ENCODE measurements at regions not wholly inside any gene's neighbourhood (a gene's known extent, or its start where the extent isn't known, plus 50 kb on each side); places are given as distances from the start of the nearest gene placed in this dataset.

- no peak for DNase-seq
- H3K36me3 ChIP-seq (ENCODE audit: control insufficient read depth in 4 of 4, insufficient read depth in 4 of 4, low read length in 3 of 4), result no peaks in the 10 kb centered on the region
- no peak overlapping the region for H3K27ac ChIP-seq (ENCODE audit: insufficient read depth in 1 of 2, low read depth in 1 of 2, low read length in 2 of 2, poor library complexity in 1 of 2, severe bottlenecking in 2 of 2)
- ChIA-PET POLR2A (no interaction called here), CTCF (no interaction called here)
- no peaks in the 10 kb centered on the region for H3K9me3 ChIP-seq (ENCODE audit: control extremely low read depth in 1 of 5, control insufficient read depth in 4 of 5, insufficient read depth in 2 of 5, low read depth in 1 of 5, low read length in 4 of 5)
- H3K4me1 ChIP-seq (ENCODE audit: control extremely low read depth in 1 of 4, control insufficient read depth in 4 of 4, insufficient read depth in 4 of 4, low read length in 3 of 4), result peaks cover 0 to 10% (median 3%) of the 10 kb centered on the region in 4 experiments
- WGBS (ENCODE audit: insufficient coverage), result 68% methylated on average over 12 of the region's 14 CpGs
- H3K4me3 ChIP-seq (ENCODE audit: control insufficient read depth in 1 of 7, extremely low read depth in 1 of 7, insufficient read depth in 4 of 7, low read depth in 2 of 7, low read length in 6 of 7), result no peak overlapping the region
- H3K27me3 ChIP-seq (replicated peaks in 2 of 5; ENCODE audit: control insufficient read depth in 4 of 5, insufficient read depth in 5 of 5, low read length in 4 of 5), result no peaks in the 10 kb centered on the region
Measured at GRCh38 chr9:134515026-134515821, 126.4 kb upstream of the COL5A1 start.

GRCh38 chr9:134516464-134516863 lies 125.1 kb upstream of the COL5A1 start:
- DNase-seq, result no peak
- Histone ChIP-seq H3K27me3 (replicated peaks in 2 of 5; ENCODE audit: control insufficient read depth in 4 of 5, insufficient read depth in 5 of 5, low read length in 4 of 5) (no peaks in the 10 kb centered on the region), H3K4me3 (ENCODE audit: control insufficient read depth in 1 of 7, extremely low read depth in 1 of 7, insufficient read depth in 4 of 7, low read depth in 2 of 7, low read length in 6 of 7) (no peak overlapping the region), H3K4me1 (ENCODE audit: control extremely low read depth in 1 of 4, control insufficient read depth in 4 of 4, insufficient read depth in 4 of 4, low read length in 3 of 4) (peaks cover 0 to 9% (median 2%) of the 10 kb centered on the region in 4 experiments), H3K27ac (ENCODE audit: insufficient read depth in 1 of 2, low read depth in 1 of 2, low read length in 2 of 2, poor library complexity in 1 of 2, severe bottlenecking in 2 of 2) (no peak overlapping the region), H3K36me3 (ENCODE audit: control insufficient read depth in 4 of 4, insufficient read depth in 4 of 4, low read length in 3 of 4) (no peaks in the 10 kb centered on the region), H3K9me3 (ENCODE audit: control extremely low read depth in 1 of 5, control insufficient read depth in 4 of 5, insufficient read depth in 2 of 5, low read depth in 1 of 5, low read length in 4 of 5) (peaks cover 0 to 3% (median 0%) of the 10 kb centered on the region in 5 experiments)
- POLR2A ChIA-PET, result no interaction called here
- CTCF ChIA-PET, result no interaction called here
- WGBS (ENCODE audit: insufficient coverage), result 93% methylated on average over 5 of the region's 5 CpGs

GRCh38 chr9:134517069-134517680 lies 124.4 kb upstream of the COL5A1 start:
- Histone ChIP-seq H3K27ac (ENCODE audit: insufficient read depth in 1 of 2, low read depth in 1 of 2, low read length in 2 of 2, poor library complexity in 1 of 2, severe bottlenecking in 2 of 2) (no peak overlapping the region), H3K9me3 (ENCODE audit: control extremely low read depth in 1 of 5, control insufficient read depth in 4 of 5, insufficient read depth in 2 of 5, low read depth in 1 of 5, low read length in 4 of 5) (peaks cover 0 to 3% (median 0%) of the 10 kb centered on the region in 5 experiments), H3K4me3 (ENCODE audit: control insufficient read depth in 1 of 7, extremely low read depth in 1 of 7, insufficient read depth in 4 of 7, low read depth in 2 of 7, low read length in 6 of 7) (no peak overlapping the region), H3K4me1 (ENCODE audit: control extremely low read depth in 1 of 4, control insufficient read depth in 4 of 4, insufficient read depth in 4 of 4, low read length in 3 of 4) (peaks cover 0 to 10% (median 4%) of the 10 kb centered on the region in 4 experiments), H3K36me3 (ENCODE audit: control insufficient read depth in 4 of 4, insufficient read depth in 4 of 4, low read length in 3 of 4) (no peaks in the 10 kb centered on the region), H3K27me3 (replicated peaks in 2 of 5; ENCODE audit: control insufficient read depth in 4 of 5, insufficient read depth in 5 of 5, low read length in 4 of 5) (no peaks in the 10 kb centered on the region)
- no peak for DNase-seq
- ChIA-PET CTCF (no interaction called here), POLR2A (no interaction called here)
- 99% methylated on average over 16 of the region's 18 CpGs for whole genome bisulfite sequencing (ENCODE audit: insufficient coverage)

GRCh38 chr9:134518004-134518606 lies 123.5 kb upstream of the COL5A1 start:
- H3K9me3 ChIP-seq (ENCODE audit: control extremely low read depth in 1 of 5, control insufficient read depth in 4 of 5, insufficient read depth in 2 of 5, low read depth in 1 of 5, low read length in 4 of 5), result peaks cover 0 to 3% (median 0%) of the 10 kb centered on the region in 5 experiments
- H3K36me3 ChIP-seq (ENCODE audit: control insufficient read depth in 4 of 4, insufficient read depth in 4 of 4, low read length in 3 of 4), result no peaks in the 10 kb centered on the region
- no peak for DNase-seq
- peaks cover 0 to 11% (median 4%) of the 10 kb centered on the region in 4 experiments for H3K4me1 ChIP-seq (ENCODE audit: control extremely low read depth in 1 of 4, control insufficient read depth in 4 of 4, insufficient read depth in 4 of 4, low read length in 3 of 4)
- POLR2A ChIA-PET, result no interaction called here
- no peak overlapping the region for H3K27ac ChIP-seq (ENCODE audit: insufficient read depth in 1 of 2, low read depth in 1 of 2, low read length in 2 of 2, poor library complexity in 1 of 2, severe bottlenecking in 2 of 2)
- H3K27me3 ChIP-seq (replicated peaks in 2 of 5; ENCODE audit: control insufficient read depth in 4 of 5, insufficient read depth in 5 of 5, low read length in 4 of 5), result no peaks in the 10 kb centered on the region
- WGBS (ENCODE audit: insufficient coverage), result 92% methylated on average over 22 of the region's 28 CpGs
- CTCF ChIA-PET, result interaction anchor here (1.0 kb wide), 1 partner anchor 68 kb away, joined by 3 read pairs; no protein-coding TSS in a partner anchor
- no peak overlapping the region for H3K4me3 ChIP-seq (ENCODE audit: control insufficient read depth in 1 of 7, extremely low read depth in 1 of 7, insufficient read depth in 4 of 7, low read depth in 2 of 7, low read length in 6 of 7)

GRCh38 chr9:134519375-134520070 lies 122.1 kb upstream of the COL5A1 start:
- ChIA-PET CTCF (interaction anchor here (1.0 kb wide), 1 partner anchor 70 kb away, joined by 3 read pairs; no protein-coding TSS in a partner anchor), POLR2A (no interaction called here)
- Histone ChIP-seq H3K27ac (ENCODE audit: insufficient read depth in 1 of 2, low read depth in 1 of 2, low read length in 2 of 2, poor library complexity in 1 of 2, severe bottlenecking in 2 of 2) (no peak overlapping the region), H3K4me1 (ENCODE audit: control extremely low read depth in 1 of 4, control insufficient read depth in 4 of 4, insufficient read depth in 4 of 4, low read length in 3 of 4) (peaks cover 0 to 11% (median 4%) of the 10 kb centered on the region in 4 experiments), H3K9me3 (ENCODE audit: control extremely low read depth in 1 of 5, control insufficient read depth in 4 of 5, insufficient read depth in 2 of 5, low read depth in 1 of 5, low read length in 4 of 5) (peaks cover 0 to 3% (median 0%) of the 10 kb centered on the region in 5 experiments), H3K4me3 (ENCODE audit: control insufficient read depth in 1 of 7, extremely low read depth in 1 of 7, insufficient read depth in 4 of 7, low read depth in 2 of 7, low read length in 6 of 7) (no peak overlapping the region), H3K36me3 (ENCODE audit: control insufficient read depth in 4 of 4, insufficient read depth in 4 of 4, low read length in 3 of 4) (no peaks in the 10 kb centered on the region), H3K27me3 (replicated peaks in 2 of 5; ENCODE audit: control insufficient read depth in 4 of 5, insufficient read depth in 5 of 5, low read length in 4 of 5) (no peaks in the 10 kb centered on the region)
- DNase-seq, result no peak
- WGBS (ENCODE audit: insufficient coverage), result 100% methylated on average over 12 of the region's 15 CpGs

GRCh38 chr9:134521817-134522501 lies 119.6 kb upstream of the COL5A1 start:
- peak in 1 of 3 donors; percentile 14 for DNase-seq
- H3K27me3 ChIP-seq (replicated peaks in 2 of 5; ENCODE audit: control insufficient read depth in 4 of 5, insufficient read depth in 5 of 5, low read length in 4 of 5), result no peaks in the 10 kb centered on the region
- 84% methylated on average over 25 of the region's 25 CpGs for WGBS (ENCODE audit: insufficient coverage)
- POLR2A ChIA-PET, result no interaction called here
- no peak overlapping the region for H3K27ac ChIP-seq (ENCODE audit: insufficient read depth in 1 of 2, low read depth in 1 of 2, low read length in 2 of 2, poor library complexity in 1 of 2, severe bottlenecking in 2 of 2)
- peaks cover 0 to 3% (median 0%) of the 10 kb centered on the region in 5 experiments for H3K9me3 ChIP-seq (ENCODE audit: control extremely low read depth in 1 of 5, control insufficient read depth in 4 of 5, insufficient read depth in 2 of 5, low read depth in 1 of 5, low read length in 4 of 5)
- no peak overlapping the region for H3K4me3 ChIP-seq (ENCODE audit: control insufficient read depth in 1 of 7, extremely low read depth in 1 of 7, insufficient read depth in 4 of 7, low read depth in 2 of 7, low read length in 6 of 7)
- CTCF ChIA-PET, result interaction anchor here (0.8 kb wide), 1 partner anchor 21 kb away, joined by 3 read pairs; no protein-coding TSS in a partner anchor
- H3K36me3 ChIP-seq (ENCODE audit: control insufficient read depth in 4 of 4, insufficient read depth in 4 of 4, low read length in 3 of 4), result no peaks in the 10 kb centered on the region
- peaks cover 0 to 7% (median 0%) of the 10 kb centered on the region in 4 experiments for H3K4me1 ChIP-seq (ENCODE audit: control extremely low read depth in 1 of 4, control insufficient read depth in 4 of 4, insufficient read depth in 4 of 4, low read length in 3 of 4)
